Endometrial microvascular endothelial cells (primary cell): ENCODE measurements at regions not wholly inside any gene's neighbourhood (a gene's known extent, or its start where the extent isn't known, plus 50 kb on each side); places are given as distances from the start of the nearest gene placed in this dataset.
"Not testable (repeated sequence)": the region's sequence is repeated elsewhere in the genome, so short reads cannot be mapped to it uniquely, and the experiment has no call there.

Experiments
- in situ Hi-C: cut with HindIII; loops from 2 replicates; pipeline ENCODE4 v1.10.0; 2017; ENCODE audit warnings: low sequenced_read_pairs, low pct_unique_long_range_greater_than_20kb; ENCODE audit errors: inconsistent ontology term

- in situ Hi-C loops, result no loop called here
Observed at GRCh38 chr6:134421501-134421900, 103.6 kb upstream of the SGK1 start.

GRCh38 chr6:134420614-134421181 lies 102.8 kb upstream of the SGK1 start:
- in situ Hi-C loops, result no loop called here

GRCh38 chr6:134419716-134420115 lies 101.8 kb upstream of the SGK1 start:
- in situ Hi-C loops, result no loop called here

GRCh38 chr6:134416418-134417154 lies 98.7 kb upstream of the SGK1 start:
- in situ Hi-C loops, result no loop called here

- in situ Hi-C loops, result no loop called here
Observed at GRCh38 chr6:134415656-134416055, 97.7 kb upstream of the SGK1 start.

- in situ Hi-C loops, result no loop called here
Observed at GRCh38 chr6:134415194-134415593, 97.3 kb upstream of the SGK1 start.

GRCh38 chr6:134414793-134415192 lies 96.9 kb upstream of the SGK1 start:
- in situ Hi-C loops, result no loop called here

- in situ Hi-C loops, result no loop called here
Observed at GRCh38 chr6:134413241-134413643, 95.3 kb upstream of the SGK1 start.

GRCh38 chr6:134410541-134410940 lies 92.6 kb upstream of the SGK1 start:
- in situ Hi-C loops, result no loop called here

GRCh38 chr6:134407791-134408190 lies 89.9 kb upstream of the SGK1 start:
- in situ Hi-C loops, result no loop called here

- in situ Hi-C loops, result no loop called here
Observed at GRCh38 chr6:134406311-134406710, 88.4 kb upstream of the SGK1 start.

GRCh38 chr6:134405386-134406087 lies 87.6 kb upstream of the SGK1 start:
- in situ Hi-C loops, result no loop called here

- in situ Hi-C loops, result not testable (repeated sequence)
Observed at GRCh38 chr6:134403312-134403711, 85.4 kb upstream of the SGK1 start.

GRCh38 chr6:134402372-134402984 lies 84.6 kb upstream of the SGK1 start:
- in situ Hi-C loops, result no loop called here

GRCh38 chr6:134400941-134401340 lies 83.0 kb upstream of the SGK1 start:
- in situ Hi-C loops, result no loop called here

- in situ Hi-C loops, result no loop called here
Observed at GRCh38 chr6:134398453-134398852, 80.5 kb upstream of the SGK1 start.

- in situ Hi-C loops, result no loop called here
Observed at GRCh38 chr6:134397676-134398075, 79.8 kb upstream of the SGK1 start.

- in situ Hi-C loops, result no loop called here
Observed at GRCh38 chr6:134394905-134395304, 77.0 kb upstream of the SGK1 start.

GRCh38 chr6:134394208-134394607 lies 76.3 kb upstream of the SGK1 start:
- in situ Hi-C loops, result no loop called here

GRCh38 chr6:134391205-134391604 lies 73.3 kb upstream of the SGK1 start:
- in situ Hi-C loops, result no loop called here
